GM12891 (cell line): ENCODE measurements at regions not wholly inside any gene's neighbourhood (a gene's known extent, or its start where the extent isn't known, plus 50 kb on each side); places are given as distances from the start of the nearest gene placed in this dataset.

Experiments
- POLR2A ChIP-seq: IDR thresholded peaks from 2 replicates; pipeline ENCODE4 v1.6.1; 2011; ENCODE audit warnings: low read depth, low read length, control low read depth
- POLR2AphosphoS5 ChIP-seq: IDR thresholded peaks from 2 replicates; pipeline ENCODE4 v1.6.1; 2011; ENCODE audit warnings: low read depth, low read length, control low read depth
- TAF1 ChIP-seq: IDR thresholded peaks from 2 replicates; pipeline ENCODE4 v1.6.1; 2011; ENCODE audit warnings: low read depth, low read length, control low read depth

DNA sequence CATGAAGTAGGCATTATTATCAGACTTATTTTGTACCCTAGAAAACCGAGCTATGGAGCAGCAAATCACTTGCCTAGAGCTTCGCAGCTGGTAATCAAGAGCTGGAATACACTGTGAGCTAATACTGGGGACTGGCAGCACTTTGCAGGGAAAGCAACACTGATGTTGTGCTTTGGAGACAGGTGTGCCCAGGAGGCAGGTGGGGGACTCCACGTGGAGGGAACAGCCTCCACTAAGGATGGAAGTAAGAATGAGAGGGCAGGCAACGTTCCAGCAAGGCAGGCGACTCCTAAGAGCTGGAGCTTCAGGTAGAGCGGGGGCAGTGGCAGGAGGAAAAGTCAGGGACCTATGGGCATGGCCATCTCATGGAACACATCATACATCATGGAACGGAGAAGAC is 300.5 kb upstream of the IGF1R start:
- TF ChIP-seq POLR2AphosphoS5: no peak
- no peak for TF ChIP-seq TAF1
- TF ChIP-seq POLR2A: no peak
